A673 (cell line): ENCODE measurements at regions not wholly inside any gene's neighbourhood (a gene's known extent, or its start where the extent isn't known, plus 50 kb on each side); places are given as distances from the start of the nearest gene placed in this dataset.

Experiments
- BruUV-seq: library from RNA; stranded (reverse); fragments of 400-500 nt; replicated peaks from 2 replicates; lab custom pipeline; 2021; lab: Mats Ljungman, UMichigan
- CTCF ChIA-PET: fragments of 300-600 bp; sonication (Branson Sonifier 250); formaldehyde crosslinking; loops from one replicate; lab custom pipeline; 2022; ENCODE audit warnings: antibody characterized with exemption; lab: Charles Lee
- POLR2A ChIA-PET: fragments of 300-600 bp; sonication (Branson Sonifier 250); formaldehyde crosslinking; loops from one replicate; lab custom pipeline; 2022; ENCODE audit warnings: antibody characterized with exemption; ENCODE audit not compliant: low non-redundant PET; lab: Charles Lee
- DNase-seq: peaks from one replicate; pipeline ENCODE4 v3.0.0-alpha.2; 2015; ENCODE audit warnings: low spot score
- H3K27ac ChIP-seq: fragments of 200-600 bp; sonication (generic); 2 replicates; pipeline ENCODE4 v1.5.1; 2016; ENCODE audit warnings: mixed run types, low read depth, mild to moderate bottlenecking, mixed read lengths, antibody characterized with exemption, low read length; ENCODE audit not compliant: poor library complexity, severe bottlenecking
- H3K27me3 ChIP-seq: fragments of 200-600 bp; sonication (generic); replicated peaks from 2 replicates; pipeline ENCODE4 v1.6.1; 2017; ENCODE audit warnings: mixed run types, low read depth, mild to moderate bottlenecking, mixed read lengths, antibody characterized with exemption, low read length; ENCODE audit not compliant: insufficient read depth, poor library complexity
- H3K36me3 ChIP-seq: fragments of 200-600 bp; sonication (generic); 2 replicates; pipeline ENCODE4 v1.6.1; 2016; ENCODE audit warnings: mixed run types, mild to moderate bottlenecking, mixed read lengths, antibody characterized with exemption, low read length; ENCODE audit not compliant: insufficient read depth, poor library complexity, severe bottlenecking
- H3K4me1 ChIP-seq: fragments of 200-600 bp; sonication (generic); 2 replicates; pipeline ENCODE4 v1.6.1; 2017; ENCODE audit warnings: mixed run types, mild to moderate bottlenecking, mixed read lengths, antibody characterized with exemption, low read length; ENCODE audit not compliant: insufficient read depth, poor library complexity, severe bottlenecking
- H3K4me3 ChIP-seq: fragments of 200-600 bp; sonication (generic); 2 replicates; pipeline ENCODE4 v1.5.1; 2016; ENCODE audit warnings: low read depth, mixed run types, mild to moderate bottlenecking, mixed read lengths, low read length; ENCODE audit not compliant: poor library complexity, severe bottlenecking
- H3K9me3 ChIP-seq: fragments of 200-600 bp; sonication (generic); 2 replicates; pipeline ENCODE4 v1.6.1; 2016; ENCODE audit warnings: mixed run types, low read depth, mild to moderate bottlenecking, mixed read lengths, antibody characterized with exemption, low read length; ENCODE audit not compliant: poor library complexity, severe bottlenecking
- EZH2 ChIP-seq: fragments of 200-600 bp; sonication (generic); IDR thresholded peaks from 2 replicates; pipeline ENCODE4 v1.6.1; 2017; ENCODE audit warnings: borderline replicate concordance, low read depth, mild to moderate bottlenecking, mixed read lengths, antibody characterized with exemption, low read length; ENCODE audit not compliant: poor library complexity, severe bottlenecking
- intact Hi-C: fragments of 100-400 bp; cut with micrococcal nuclease; formaldehyde crosslinking; loops from one replicate; pipeline ENCODE4 v1.10.0; 2022; ENCODE audit not compliant: unreplicated experiment
- TF ChIP-seq, protein P1 (sequence below): fragments of 300-800, 200-600 bp; sonication (generic); conservative IDR thresholded peaks from 2 replicates; pipeline ENCODE4 v1.5.1; 2017; ENCODE audit warnings: low read depth, mild to moderate bottlenecking, antibody characterized with exemption, low read length, moderate library complexity, mixed read lengths

- BruUV-seq = no TSS peak
- H3K4me3 ChIP-seq = no peak overlapping the region
- H3K27ac ChIP-seq = no peak overlapping the region
- no peak for DNase-seq
- CTCF ChIA-PET = no interaction called here
- no peak for TF ChIP-seq EZH2
- TF ChIP-seq, protein P1, sequence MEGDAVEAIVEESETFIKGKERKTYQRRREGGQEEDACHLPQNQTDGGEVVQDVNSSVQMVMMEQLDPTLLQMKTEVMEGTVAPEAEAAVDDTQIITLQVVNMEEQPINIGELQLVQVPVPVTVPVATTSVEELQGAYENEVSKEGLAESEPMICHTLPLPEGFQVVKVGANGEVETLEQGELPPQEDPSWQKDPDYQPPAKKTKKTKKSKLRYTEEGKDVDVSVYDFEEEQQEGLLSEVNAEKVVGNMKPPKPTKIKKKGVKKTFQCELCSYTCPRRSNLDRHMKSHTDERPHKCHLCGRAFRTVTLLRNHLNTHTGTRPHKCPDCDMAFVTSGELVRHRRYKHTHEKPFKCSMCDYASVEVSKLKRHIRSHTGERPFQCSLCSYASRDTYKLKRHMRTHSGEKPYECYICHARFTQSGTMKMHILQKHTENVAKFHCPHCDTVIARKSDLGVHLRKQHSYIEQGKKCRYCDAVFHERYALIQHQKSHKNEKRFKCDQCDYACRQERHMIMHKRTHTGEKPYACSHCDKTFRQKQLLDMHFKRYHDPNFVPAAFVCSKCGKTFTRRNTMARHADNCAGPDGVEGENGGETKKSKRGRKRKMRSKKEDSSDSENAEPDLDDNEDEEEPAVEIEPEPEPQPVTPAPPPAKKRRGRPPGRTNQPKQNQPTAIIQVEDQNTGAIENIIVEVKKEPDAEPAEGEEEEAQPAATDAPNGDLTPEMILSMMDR = no peak
- H3K27me3 ChIP-seq = no peaks in the 10 kb centered on the region
- intact Hi-C loops = no loop called here
- POLR2A ChIA-PET = no interaction called here
- no peaks in the 10 kb centered on the region for H3K9me3 ChIP-seq
- no peaks in the 10 kb centered on the region for H3K36me3 ChIP-seq
- H3K4me1 ChIP-seq = peaks cover 41% of the 10 kb centered on the region
These were observed 1188.5 kb downstream of the BRD1 start for GRCh38 chr22:48639021-48639795.

DNA sequence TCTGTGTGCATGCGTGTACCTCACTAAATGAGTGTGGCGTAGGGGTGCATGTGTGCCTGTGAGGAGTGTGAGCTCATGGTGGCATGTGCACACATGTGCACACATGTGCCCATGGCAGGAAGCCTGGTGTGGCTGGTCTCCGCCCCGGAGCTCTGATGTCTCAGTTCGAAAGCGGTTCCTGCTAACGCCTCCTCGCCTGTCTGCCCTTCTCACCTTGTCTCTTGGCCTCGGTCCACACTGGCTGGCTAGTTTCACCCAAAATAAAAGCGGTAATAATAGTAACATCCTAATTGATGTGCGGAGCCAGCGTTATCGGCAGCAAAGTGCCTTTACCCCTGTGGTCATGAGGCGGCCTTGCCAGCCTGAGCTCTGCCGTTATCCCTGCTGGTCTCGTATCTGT, 1190.4 kb downstream of the BRD1 start:
- intact Hi-C loops = no loop called here
- ChIA-PET POLR2A (no interaction called here), CTCF (no interaction called here)
- peaks cover 28% of the 10 kb centered on the region for H3K4me1 ChIP-seq
- H3K27me3 ChIP-seq = no peaks in the 10 kb centered on the region
- BruUV-seq = no TSS peak
- H3K36me3 ChIP-seq = no peaks in the 10 kb centered on the region
- H3K27ac ChIP-seq = no peak overlapping the region
- no peak for DNase-seq
- no peak overlapping the region for H3K4me3 ChIP-seq
- no peaks in the 10 kb centered on the region for H3K9me3 ChIP-seq
- TF ChIP-seq EZH2 = no peak
- TF ChIP-seq, protein P1 = no peak

- TF ChIP-seq, protein P1 = no peak
- no peak for TF ChIP-seq EZH2
- Histone ChIP-seq H3K36me3 (no peaks in the 10 kb centered on the region), H3K4me1 (peaks cover 27% of the 10 kb centered on the region), H3K27ac (no peak overlapping the region), H3K27me3 (no peaks in the 10 kb centered on the region), H3K4me3 (no peak overlapping the region), H3K9me3 (no peaks in the 10 kb centered on the region)
- POLR2A ChIA-PET = no interaction called here
- intact Hi-C loops = no loop called here
- BruUV-seq = no TSS peak
- CTCF ChIA-PET = no interaction called here
- no peak for DNase-seq
These were observed 1190.9 kb downstream of the BRD1 start for GRCh38 chr22:48636746-48637145.
